DMS114 treated with DMSO at 0.1 percent for 48 hours (cell line): ENCODE measurements at regions not wholly inside any gene's neighbourhood (a gene's known extent, or its start where the extent isn't known, plus 50 kb on each side); places are given as distances from the start of the nearest gene placed in this dataset.

Experiments
- DNase-seq: peaks from one replicate; lab custom pipeline; 2025; ENCODE audit not compliant: unreplicated experiment; lab: John Stamatoyannopoulos, UW

- DNase-seq, result no peak
Observed at GRCh38 chr6:134744301-134744700, 205.6 kb downstream of the ALDH8A1 start.

- no peak for DNase-seq
Observed at GRCh38 chr6:134741200-134741536, 208.7 kb downstream of the ALDH8A1 start.

GRCh38 chr6:134740473-134741199 is 209.3 kb downstream of the ALDH8A1 start:
- DNase-seq, result no peak

GRCh38 chr6:134740027-134740373 is 209.9 kb downstream of the ALDH8A1 start:
- DNase-seq, result no peak

GRCh38 chr6:134739299-134740026 is 210.4 kb downstream of the ALDH8A1 start:
- DNase-seq, result no peak

GRCh38 chr6:134738211-134738885 is 211.6 kb downstream of the ALDH8A1 start:
- no peak for DNase-seq

- DNase-seq, result no peak
Observed at GRCh38 chr6:134735461-134735860, 214.4 kb downstream of the ALDH8A1 start.

- no peak for DNase-seq
Observed at GRCh38 chr6:134734312-134734869, 215.5 kb downstream of the ALDH8A1 start.

- no peak for DNase-seq
Observed at GRCh38 chr6:134733801-134734200, 216.1 kb downstream of the ALDH8A1 start.

GRCh38 chr6:134732763-134733162 is 217.1 kb downstream of the ALDH8A1 start:
- no peak for DNase-seq

GRCh38 chr6:134731615-134732014 is 218.3 kb downstream of the ALDH8A1 start:
- DNase-seq, result no peak

- no peak for DNase-seq
Observed at GRCh38 chr6:134730013-134730412, 219.9 kb downstream of the ALDH8A1 start.

GRCh38 chr6:134729561-134729960 is 220.3 kb downstream of the ALDH8A1 start:
- DNase-seq, result no peak

- DNase-seq, result no peak
Observed at GRCh38 chr6:134727081-134727480, 222.8 kb downstream of the ALDH8A1 start.

GRCh38 chr6:134725590-134725989 is 224.3 kb downstream of the ALDH8A1 start:
- no peak for DNase-seq

GRCh38 chr6:134724771-134725340 is 225.0 kb downstream of the ALDH8A1 start:
- DNase-seq, result no peak

- no peak for DNase-seq
Observed at GRCh38 chr6:134723081-134723871, 226.6 kb downstream of the ALDH8A1 start.

- DNase-seq, result no peak
Observed at GRCh38 chr6:134722200-134722870, 227.6 kb downstream of the ALDH8A1 start.

- no peak for DNase-seq
Observed at GRCh38 chr6:134721060-134721405, 228.9 kb downstream of the ALDH8A1 start.

- no peak for DNase-seq
Observed at GRCh38 chr6:134720353-134721059, 229.4 kb downstream of the ALDH8A1 start.
